SKM-1 treated with dmso at 0.1 percent for 144 hours (cell line): ENCODE measurements at regions not wholly inside any gene's neighbourhood (a gene's known extent, or its start where the extent isn't known, plus 50 kb on each side); places are given as distances from the start of the nearest gene placed in this dataset.
"Not testable (repeated sequence)": the region's sequence is repeated elsewhere in the genome, so short reads cannot be mapped to it uniquely, and the experiment has no call there.

Experiments used
- DNase-seq: peaks from one replicate; lab custom pipeline; 2025; ENCODE audit not compliant: unreplicated experiment; lab: John Stamatoyannopoulos, UW

- DNase-seq: no peak
Measured at GRCh38 chr3:20657560-20657959, 471.6 kb upstream of the SGO1 start.

DNA sequence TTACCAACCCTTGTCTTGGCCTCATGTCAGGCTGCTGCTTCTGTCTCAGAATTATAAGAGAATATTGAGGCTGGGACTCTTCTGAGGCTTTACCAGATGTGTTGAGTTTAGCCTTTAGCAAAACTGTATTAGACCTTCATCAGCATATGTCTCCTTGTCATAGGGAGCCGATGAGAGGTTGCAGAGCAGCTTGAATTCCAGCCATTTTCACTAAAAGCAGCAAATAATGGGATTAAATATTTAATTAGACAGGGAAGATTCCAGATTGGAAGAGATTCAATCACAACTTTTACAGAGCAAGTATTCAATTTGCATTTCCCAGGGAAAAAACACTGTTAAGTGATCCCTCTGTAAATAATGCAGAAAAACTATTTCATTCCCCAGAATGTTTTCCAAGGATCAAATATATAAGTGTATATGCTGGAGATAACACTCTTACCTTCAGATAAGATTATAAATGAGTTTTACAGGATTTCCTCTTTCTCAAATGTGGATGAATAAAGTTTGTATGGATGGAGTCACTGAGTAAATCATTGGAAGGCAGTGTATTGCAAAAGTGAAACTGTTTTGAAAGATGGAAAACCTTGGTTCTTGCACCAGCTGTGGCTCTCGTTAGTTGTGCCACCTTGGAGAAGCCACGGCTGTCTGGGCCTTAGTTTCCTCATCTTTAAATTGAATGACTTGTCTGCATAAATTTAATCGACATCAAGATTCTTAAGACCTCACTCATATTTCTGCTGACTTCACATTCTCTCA lies 466.4 kb upstream of the SGO1 start:
- no peak for DNase-seq

GRCh38 chr3:20648921-20649381 lies 462.9 kb upstream of the SGO1 start:
- DNase-seq: no peak

DNA sequence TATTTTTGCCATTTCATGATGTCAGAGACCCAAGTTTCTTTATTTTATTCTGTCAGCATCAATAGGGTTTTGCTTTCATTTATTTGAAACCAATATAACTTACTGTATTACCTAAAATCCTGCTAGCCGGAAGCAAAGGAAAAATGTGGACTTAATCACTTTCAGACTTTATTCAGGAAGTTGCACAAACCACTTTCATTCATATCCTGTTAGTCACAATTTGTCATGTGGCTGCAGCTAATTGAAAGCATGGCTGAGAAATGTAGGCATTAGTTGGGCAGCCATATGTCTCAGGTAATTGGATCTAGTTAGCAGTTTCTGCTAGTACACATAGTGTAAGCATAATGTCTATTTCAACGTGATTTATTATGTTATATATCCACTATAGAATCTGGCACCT lies 462.3 kb upstream of the SGO1 start:
- no peak for DNase-seq

DNA sequence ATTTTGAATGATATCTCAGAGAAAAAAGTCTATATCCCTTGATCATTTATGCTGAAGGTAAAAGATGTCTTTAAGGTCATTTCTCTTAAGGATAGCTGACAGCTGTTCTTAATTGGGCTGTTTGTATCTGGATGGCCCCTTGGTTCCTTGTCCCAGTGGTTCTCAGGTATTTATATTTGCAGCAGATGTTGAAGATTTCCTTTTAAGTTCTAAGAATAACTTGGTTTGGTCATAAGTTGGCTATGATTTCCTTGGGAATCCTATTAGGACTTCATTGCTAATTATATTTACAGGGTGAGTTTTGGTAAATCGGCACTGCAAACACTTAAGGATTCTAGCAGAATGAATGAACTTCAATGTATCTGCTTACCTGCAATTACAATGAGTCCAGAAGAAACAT lies 460.4 kb upstream of the SGO1 start:
- DNase-seq: no peak

- DNase-seq: no peak
Measured at GRCh38 chr3:20645340-20645739, 459.3 kb upstream of the SGO1 start.

- DNase-seq: no peak
Measured at GRCh38 chr3:20637729-20638128, 451.7 kb upstream of the SGO1 start.

- DNase-seq: no peak
Measured at GRCh38 chr3:20622304-20622703, 436.3 kb upstream of the SGO1 start.

- not testable (repeated sequence) for DNase-seq
Measured at GRCh38 chr3:20618621-20619020, 432.6 kb upstream of the SGO1 start.

- not testable (repeated sequence) for DNase-seq
Measured at GRCh38 chr3:20618181-20618580, 432.2 kb upstream of the SGO1 start.

DNA sequence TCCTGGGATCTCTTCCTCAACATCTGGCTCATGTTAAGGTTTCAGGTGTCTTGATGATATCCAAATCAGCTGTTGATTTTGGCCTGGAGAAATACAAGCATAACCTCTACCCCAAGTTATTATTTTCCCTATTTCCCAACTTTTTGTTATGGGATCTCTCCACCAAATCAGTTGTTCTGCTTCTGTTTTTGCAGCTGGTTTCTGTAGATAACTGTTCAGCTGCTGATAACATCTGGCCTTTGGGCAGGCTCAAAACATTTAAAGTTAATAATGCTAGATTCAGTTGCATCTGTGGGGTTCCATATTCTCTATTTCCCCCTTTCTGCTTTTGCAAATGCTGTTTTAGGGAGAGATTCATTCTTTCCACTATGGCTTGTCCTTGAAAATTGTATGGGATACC lies 430.0 kb upstream of the SGO1 start:
- DNase-seq: not testable (repeated sequence)

- DNase-seq: no peak
Measured at GRCh38 chr3:20608054-20608738, 422.2 kb upstream of the SGO1 start.

GRCh38 chr3:20604659-20605058 lies 418.7 kb upstream of the SGO1 start:
- DNase-seq: no peak

DNA sequence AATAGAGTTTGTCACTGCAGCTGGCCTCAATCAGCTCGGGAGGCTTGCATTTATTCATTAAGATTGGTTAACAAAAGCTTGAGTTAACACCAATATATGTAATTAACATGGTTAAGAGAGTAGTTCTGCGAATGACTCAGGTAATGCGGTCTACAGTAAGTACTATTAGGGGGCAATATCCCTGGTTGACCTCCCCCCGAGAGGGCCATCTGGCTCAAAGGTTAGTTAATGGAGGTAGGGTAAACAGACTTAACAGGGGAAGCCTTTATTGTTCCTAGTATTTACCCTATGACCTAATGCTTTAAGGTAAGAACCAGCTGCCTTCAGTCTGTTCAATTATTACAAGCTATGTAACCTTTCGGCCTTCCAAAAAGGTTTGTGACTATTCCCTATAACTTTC lies 403.3 kb upstream of the SGO1 start:
- no peak for DNase-seq

- no peak for DNase-seq
Measured at GRCh38 chr3:20588781-20589180, 402.8 kb upstream of the SGO1 start.

GRCh38 chr3:20583648-20584047 lies 397.6 kb upstream of the SGO1 start:
- DNase-seq: no peak

DNA sequence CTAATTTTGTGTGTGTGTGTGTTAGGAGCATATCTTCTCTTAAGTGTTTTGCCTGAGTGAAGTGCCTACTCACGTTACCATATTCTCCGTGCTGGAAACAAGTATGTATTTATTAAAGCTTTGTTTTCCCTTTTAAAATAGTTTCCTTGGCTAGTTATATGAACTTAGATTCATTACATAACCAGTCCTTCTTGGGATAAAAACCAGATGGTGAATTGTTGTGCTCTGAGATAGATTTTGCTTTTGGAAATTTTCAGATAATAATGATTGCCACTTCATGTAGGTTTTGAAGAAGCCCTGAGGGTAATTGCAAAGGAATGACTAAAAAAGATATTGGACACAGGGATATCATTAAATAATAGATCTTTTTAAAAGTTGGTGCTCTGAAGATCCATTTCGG lies 390.2 kb upstream of the SGO1 start:
- no peak for DNase-seq

DNA sequence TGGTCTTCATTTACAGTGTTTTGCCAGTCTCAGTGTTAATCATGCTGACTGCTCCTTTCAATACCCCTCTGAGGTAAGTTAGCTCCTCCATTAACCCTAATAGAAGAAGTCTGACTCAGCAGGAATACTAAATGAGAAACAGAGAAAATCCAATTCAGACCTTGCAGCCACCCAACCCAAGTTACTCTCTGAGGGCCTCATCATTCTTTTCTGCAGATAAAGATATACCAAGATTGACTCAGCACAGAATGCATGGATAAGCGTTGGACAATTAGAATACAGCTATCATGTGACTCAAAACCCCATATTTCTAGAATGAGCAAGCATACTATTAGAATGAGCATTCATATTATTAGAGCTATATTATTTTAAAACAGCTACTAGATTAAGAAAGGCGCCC lies 389.1 kb upstream of the SGO1 start:
- DNase-seq: no peak

DNA sequence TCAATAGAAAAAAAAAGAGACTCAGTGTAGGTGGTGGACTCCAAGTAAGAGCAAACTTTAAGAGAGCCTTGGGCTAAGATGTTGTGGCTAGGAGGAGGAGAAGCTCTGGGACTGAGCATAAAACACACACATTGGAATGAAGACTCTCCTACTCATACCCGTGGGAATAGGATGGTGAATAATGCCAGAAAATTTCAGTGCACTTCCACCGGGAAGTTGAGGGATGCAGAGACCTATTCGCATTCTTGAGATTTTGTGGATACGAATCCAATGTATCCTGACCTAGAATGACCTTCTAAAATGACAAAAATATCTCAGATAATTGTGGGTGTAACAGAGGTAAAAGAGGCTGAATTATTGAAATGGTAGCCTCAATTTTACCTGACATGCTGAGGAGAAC lies 388.7 kb upstream of the SGO1 start:
- no peak for DNase-seq

GRCh38 chr3:20573175-20573574 lies 387.2 kb upstream of the SGO1 start:
- no peak for DNase-seq

DNA sequence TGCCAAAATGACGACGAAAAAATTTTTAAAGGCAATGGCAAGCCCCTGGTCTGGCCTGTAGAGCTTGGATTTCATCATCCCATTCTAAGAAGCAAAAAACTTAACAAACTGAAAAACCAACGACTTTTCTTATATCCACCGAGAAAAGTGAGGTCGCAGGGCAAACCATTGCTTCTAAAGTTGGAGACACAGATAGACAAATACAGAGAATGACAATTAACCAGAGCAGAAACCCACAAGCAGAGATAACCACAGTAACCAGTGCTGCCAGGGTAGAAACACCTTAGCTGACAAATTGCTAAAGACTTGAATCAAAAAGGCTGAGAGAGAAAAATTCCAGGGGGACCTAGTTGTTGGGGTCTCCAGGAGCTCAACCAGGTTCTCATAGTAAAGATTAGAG lies 386.5 kb upstream of the SGO1 start:
- no peak for DNase-seq

- no peak for DNase-seq
Measured at GRCh38 chr3:20569310-20569709, 383.3 kb upstream of the SGO1 start.

GRCh38 chr3:20564966-20565365 lies 379.0 kb upstream of the SGO1 start:
- DNase-seq: no peak
